Lung microvascular endothelial cell (primary cell): ENCODE measurements at regions not wholly inside any gene's neighbourhood (a gene's known extent, or its start where the extent isn't known, plus 50 kb on each side); places are given as distances from the start of the nearest gene placed in this dataset.
A peak's percentile ranks its signal among the peaks of the same experiment; 100 is the strongest.
"Not testable (repeated sequence)": the region's sequence is repeated elsewhere in the genome, so short reads cannot be mapped to it uniquely, and the experiment has no call there.

Experiments
- DNase-seq, 2 donors: peaks; one replicate each; pipeline versions ENCODE4 v3.0.0 to v3.0.0-alpha.2; 2010; ENCODE audit warnings: low read depth in 2 of 2

GRCh38 chr14:66010695-66011094 lies 475.5 kb upstream of the CCDC196 start:
- no peak for DNase-seq

GRCh38 chr14:66011855-66012254 lies 474.3 kb upstream of the CCDC196 start:
- no peak for DNase-seq

GRCh38 chr14:66013607-66014006 lies 472.6 kb upstream of the CCDC196 start:
- not testable (repeated sequence) for DNase-seq

- DNase-seq: no peak
Observed at GRCh38 chr14:66015071-66015780, 470.9 kb upstream of the CCDC196 start.

- no peak for DNase-seq
Observed at GRCh38 chr14:66017927-66018326, 468.2 kb upstream of the CCDC196 start.

GRCh38 chr14:66022526-66022925 lies 463.6 kb upstream of the CCDC196 start:
- no peak for DNase-seq

- DNase-seq: no peak
Observed at GRCh38 chr14:66025779-66026178, 460.4 kb upstream of the CCDC196 start.

- not testable (repeated sequence) for DNase-seq
Observed at GRCh38 chr14:66031981-66032380, 454.2 kb upstream of the CCDC196 start.

- DNase-seq: no peak
Observed at GRCh38 chr14:66032800-66033199, 453.4 kb upstream of the CCDC196 start.

GRCh38 chr14:66036547-66036946 lies 449.6 kb upstream of the CCDC196 start:
- DNase-seq: no peak

- no peak for DNase-seq
Observed at GRCh38 chr14:66037361-66037760, 448.8 kb upstream of the CCDC196 start.

GRCh38 chr14:66038212-66038611 lies 448.0 kb upstream of the CCDC196 start:
- DNase-seq: no peak

- DNase-seq: no peak
Observed at GRCh38 chr14:66038618-66039017, 447.6 kb upstream of the CCDC196 start.

- DNase-seq: no peak
Observed at GRCh38 chr14:66039495-66039894, 446.7 kb upstream of the CCDC196 start.

GRCh38 chr14:66041582-66041981 lies 444.6 kb upstream of the CCDC196 start:
- DNase-seq: no peak

- peak in 1 of 2 donors; percentile 33 for DNase-seq
Observed at GRCh38 chr14:66043921-66044320, 442.2 kb upstream of the CCDC196 start.

GRCh38 chr14:66045572-66046021 lies 440.6 kb upstream of the CCDC196 start:
- peak in 1 of 2 donors; percentile 12 for DNase-seq

GRCh38 chr14:66046035-66046434 lies 440.1 kb upstream of the CCDC196 start:
- no peak for DNase-seq

- DNase-seq: no peak
Observed at GRCh38 chr14:66046591-66046990, 439.6 kb upstream of the CCDC196 start.

GRCh38 chr14:66056268-66056907 lies 429.8 kb upstream of the CCDC196 start:
- no peak for DNase-seq

- DNase-seq: no peak
Observed at GRCh38 chr14:66056926-66057552, 429.1 kb upstream of the CCDC196 start.

- no peak for DNase-seq
Observed at GRCh38 chr14:66065188-66065587, 421.0 kb upstream of the CCDC196 start.
